H1 (cell line): ENCODE measurements at regions not wholly inside any gene's neighbourhood (a gene's known extent, or its start where the extent isn't known, plus 50 kb on each side); places are given as distances from the start of the nearest gene placed in this dataset.

ENCODE experiments used
- BRCA1 ChIP-seq: IDR thresholded peaks from 2 replicates; pipeline ENCODE4 v1.6.1; 2012; ENCODE audit warnings: low read depth, low read length, improper control_type of control experiment
- CTBP2 ChIP-seq: IDR thresholded peaks from 2 replicates; pipeline ENCODE4 v1.7.0; 2011; ENCODE audit warnings: borderline replicate concordance, mild to moderate bottlenecking, moderate library complexity, mixed read lengths, low read length; ENCODE audit not compliant: insufficient read depth, insufficient read length
- EGR1 ChIP-seq: IDR thresholded peaks from 2 replicates; pipeline ENCODE4 v1.6.1; 2011; ENCODE audit warnings: low read depth, low read length, borderline replicate concordance
- JUN ChIP-seq: IDR thresholded peaks from 2 replicates; pipeline ENCODE4 v1.6.1; 2011; ENCODE audit warnings: low read depth, mild to moderate bottlenecking, improper control_type of control experiment, low read length
- JUND ChIP-seq: IDR thresholded peaks from 2 replicates; pipeline ENCODE4 v1.6.1; 2011; ENCODE audit warnings: mild to moderate bottlenecking, improper control_type of control experiment, low read length
- RNF2 ChIP-seq: fragments of 200-900, 300-1000 bp; sonication (generic); IDR thresholded peaks from 2 replicates; pipeline ENCODE4 v1.7.1; 2016; ENCODE audit warnings: borderline replicate concordance, low read depth, mild to moderate bottlenecking, antibody characterized with exemption, low read length; ENCODE audit not compliant: poor library complexity, severe bottlenecking; ENCODE audit errors: missing control alignments
- RXRA ChIP-seq: IDR thresholded peaks from 2 replicates; pipeline ENCODE4 v1.6.1; 2011; ENCODE audit warnings: low read depth, mild to moderate bottlenecking, low read length, moderate library complexity; ENCODE audit not compliant: insufficient read depth

DNA sequence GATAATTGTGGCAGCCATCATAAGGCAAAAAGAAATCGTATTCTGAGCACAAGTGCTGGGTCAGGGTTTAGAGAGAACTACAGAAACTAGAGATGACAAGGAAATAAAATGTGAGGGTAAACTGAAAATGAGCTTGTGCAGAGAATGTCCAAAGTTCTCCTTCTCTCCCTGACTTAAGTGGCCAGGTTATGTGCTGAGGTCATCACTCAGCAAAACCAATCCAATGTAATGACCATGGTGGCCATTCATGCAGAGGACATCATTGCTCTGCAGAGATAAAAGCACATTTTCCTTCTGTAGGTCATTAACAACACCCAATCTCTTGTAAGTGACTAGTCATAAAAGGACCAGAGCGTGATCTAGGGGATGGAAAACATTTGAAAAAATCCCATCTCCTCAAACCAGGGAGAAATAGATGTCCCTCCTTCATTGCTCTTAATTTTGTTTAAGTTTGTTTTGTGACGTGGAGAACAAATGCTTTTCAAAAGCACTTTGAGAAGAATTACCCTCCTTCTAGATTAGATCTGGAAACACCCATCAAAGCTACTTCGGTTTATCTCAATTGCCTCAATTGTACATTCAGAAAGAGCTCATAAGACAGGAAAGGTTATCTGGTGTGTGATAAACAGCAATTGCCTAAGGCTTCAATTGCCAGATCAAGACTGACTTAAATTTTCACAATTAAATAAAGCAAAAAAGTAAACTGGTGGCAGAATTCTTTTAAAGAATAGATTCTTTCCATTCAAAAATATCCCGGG, 173.4 kb downstream of the SERPINI1 start (continued):
- TF ChIP-seq EGR1: no peak
- TF ChIP-seq JUN: no peak
- no peak for TF ChIP-seq RNF2
- TF ChIP-seq RXRA: no peak
- TF ChIP-seq JUND: no peak
- TF ChIP-seq CTBP2: no peak
- no peak for TF ChIP-seq BRCA1
